Uterus (tissue), 3 donors: ENCODE measurements at regions not wholly inside any gene's neighbourhood (a gene's known extent, or its start where the extent isn't known, plus 50 kb on each side); places are given as distances from the start of the nearest gene placed in this dataset.

ENCODE experiments used
- DNase-seq, 2 donors: peaks; one replicate each; pipeline ENCODE4 v3.0.0-alpha.2; 2019 to 2020
- H3K27ac ChIP-seq, 2 donors: fragments of 200-600 bp; sonication (generic); 1 replicate in 1 of 2; 2 replicates in 1 of 2; pipeline ENCODE4 v1.5.1; 2016 to 2018
- H3K27me3 ChIP-seq, 2 donors: fragments of 200-600 bp; sonication (generic); one replicate each; pipeline ENCODE4 v1.5.1; 2018 to 2019; ENCODE audit warnings: control low read depth in 1 of 2
- H3K36me3 ChIP-seq, 2 donors: fragments of 200-600 bp; sonication (generic); one replicate each; pipeline ENCODE4 v1.5.1; 2019; ENCODE audit warnings: control low read depth in 1 of 2
- H3K4me1 ChIP-seq, 2 donors: fragments of 200-600 bp; sonication (generic); one replicate each; pipeline ENCODE4 v1.5.1; 2018 to 2019; ENCODE audit warnings: control low read depth in 1 of 2
- H3K4me3 ChIP-seq, 2 donors: fragments of 200-600 bp; sonication (generic); 1 replicate in 1 of 2; 2 replicates in 1 of 2; pipeline ENCODE4 v1.5.1; 2018 to 2019; ENCODE audit warnings: mild to moderate bottlenecking in 1 of 2
- H3K9me3 ChIP-seq, 2 donors: fragments of 200-600 bp; sonication (generic); one replicate each; pipeline ENCODE4 v1.5.1; 2019; ENCODE audit warnings: control low read depth in 1 of 2
- POLR2A ChIP-seq, 2 donors: fragments of 450-650 bp; IDR thresholded peaks; one replicate each; pipeline ENCODE4 v1.6.1; 2016; ENCODE audit warnings: antibody characterized with exemption in 2 of 2, mild to moderate bottlenecking in 1 of 2, moderate library complexity in 1 of 2
- intact Hi-C: fragments of 100-400 bp; cut with DNase I; formaldehyde crosslinking; loops from one replicate; pipeline ENCODE4 v1.15.1; 2023; ENCODE audit warnings: low total_unique reads
- TF ChIP-seq, protein P1 (sequence below), 4 experiments: fragments of 200-600 bp in 2 of 4; fragments of 450-650 bp in 2 of 4; sonication (generic) in 2 of 4; IDR thresholded peaks; one replicate each; pipeline ENCODE4 v1.5.1; 2016 to 2019; ENCODE audit warnings: antibody characterized with exemption in 4 of 4, mild to moderate bottlenecking in 2 of 4, moderate library complexity in 1 of 4
- donor health status: DM: yes; HTN: yes; CAD: no.

DNA sequence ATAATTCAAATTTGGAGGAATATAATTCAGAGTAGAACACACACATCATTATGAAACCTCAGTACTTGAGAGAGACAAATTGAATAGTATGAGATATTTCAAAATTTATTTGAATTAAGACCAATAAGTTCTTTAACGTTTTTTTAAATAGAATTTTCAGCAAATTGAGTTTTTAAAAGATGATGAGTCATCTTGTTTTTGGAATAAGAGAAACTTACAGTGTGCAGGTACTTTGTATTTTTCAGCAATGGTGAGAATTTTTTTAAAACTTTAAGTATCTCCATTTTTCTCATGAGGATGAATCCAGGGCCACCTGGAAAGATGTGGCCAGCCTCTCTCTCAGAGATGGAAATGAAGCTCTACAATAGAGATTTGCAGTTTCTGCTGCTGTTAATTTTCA, 1015.0 kb upstream of the TENM4 start:
- TF ChIP-seq POLR2A (IDR thresholded peaks at IDR 0.05), result no peak
- TF ChIP-seq, protein P1, sequence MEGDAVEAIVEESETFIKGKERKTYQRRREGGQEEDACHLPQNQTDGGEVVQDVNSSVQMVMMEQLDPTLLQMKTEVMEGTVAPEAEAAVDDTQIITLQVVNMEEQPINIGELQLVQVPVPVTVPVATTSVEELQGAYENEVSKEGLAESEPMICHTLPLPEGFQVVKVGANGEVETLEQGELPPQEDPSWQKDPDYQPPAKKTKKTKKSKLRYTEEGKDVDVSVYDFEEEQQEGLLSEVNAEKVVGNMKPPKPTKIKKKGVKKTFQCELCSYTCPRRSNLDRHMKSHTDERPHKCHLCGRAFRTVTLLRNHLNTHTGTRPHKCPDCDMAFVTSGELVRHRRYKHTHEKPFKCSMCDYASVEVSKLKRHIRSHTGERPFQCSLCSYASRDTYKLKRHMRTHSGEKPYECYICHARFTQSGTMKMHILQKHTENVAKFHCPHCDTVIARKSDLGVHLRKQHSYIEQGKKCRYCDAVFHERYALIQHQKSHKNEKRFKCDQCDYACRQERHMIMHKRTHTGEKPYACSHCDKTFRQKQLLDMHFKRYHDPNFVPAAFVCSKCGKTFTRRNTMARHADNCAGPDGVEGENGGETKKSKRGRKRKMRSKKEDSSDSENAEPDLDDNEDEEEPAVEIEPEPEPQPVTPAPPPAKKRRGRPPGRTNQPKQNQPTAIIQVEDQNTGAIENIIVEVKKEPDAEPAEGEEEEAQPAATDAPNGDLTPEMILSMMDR (IDR thresholded peaks at IDR 0.05), result no peak
- H3K27ac ChIP-seq, result no peak overlapping the region
- no peaks in the 10 kb centered on the region for H3K36me3 ChIP-seq
- H3K4me3 ChIP-seq, result no peak overlapping the region
- intact Hi-C loops, result no loop called here
- H3K27me3 ChIP-seq, result no peaks in the 10 kb centered on the region
- H3K4me1 ChIP-seq, result no peaks in the 10 kb centered on the region
- no peak for DNase-seq
- H3K9me3 ChIP-seq, result no peaks in the 10 kb centered on the region

GRCh38 chr11:80451105-80451504, 1010.3 kb upstream of the TENM4 start:
- no peak for TF ChIP-seq POLR2A (IDR thresholded peaks at IDR 0.05)
- TF ChIP-seq, protein P1 (IDR thresholded peaks at IDR 0.05), result no peak
- H3K27ac ChIP-seq, result no peak overlapping the region
- DNase-seq, result no peak
- no peaks in the 10 kb centered on the region for H3K27me3 ChIP-seq
- no peaks in the 10 kb centered on the region for H3K36me3 ChIP-seq
- H3K4me3 ChIP-seq, result no peak overlapping the region
- intact Hi-C loops, result no loop called here
- no peaks in the 10 kb centered on the region for H3K9me3 ChIP-seq
- no peaks in the 10 kb centered on the region for H3K4me1 ChIP-seq

DNA sequence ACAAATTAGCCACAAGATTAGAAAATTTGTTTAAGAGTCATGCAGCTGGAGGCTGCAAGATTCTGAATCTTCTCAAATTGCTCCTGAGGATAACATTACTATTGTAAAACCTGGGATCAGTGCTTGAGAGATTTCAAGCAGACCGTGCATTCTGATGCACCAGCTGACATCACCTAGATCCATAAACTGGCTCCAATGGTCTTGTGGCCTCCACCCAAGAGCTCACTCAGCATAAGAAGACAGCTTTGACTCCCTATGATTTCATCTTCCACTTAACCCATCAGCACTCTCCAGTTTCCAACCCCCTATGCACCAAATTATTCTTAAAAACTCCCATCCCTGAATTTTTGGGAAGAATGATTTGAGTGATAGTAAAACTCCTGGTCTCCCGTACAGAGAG, 1007.9 kb upstream of the TENM4 start:
- Histone ChIP-seq H3K4me1 (no peaks in the 10 kb centered on the region), H3K9me3 (no peaks in the 10 kb centered on the region), H3K27me3 (no peaks in the 10 kb centered on the region), H3K4me3 (no peak overlapping the region), H3K36me3 (no peaks in the 10 kb centered on the region), H3K27ac (no peak overlapping the region)
- DNase-seq, result no peak
- intact Hi-C loops, result no loop called here
- TF ChIP-seq POLR2A (IDR thresholded peaks at IDR 0.05), result no peak

DNA sequence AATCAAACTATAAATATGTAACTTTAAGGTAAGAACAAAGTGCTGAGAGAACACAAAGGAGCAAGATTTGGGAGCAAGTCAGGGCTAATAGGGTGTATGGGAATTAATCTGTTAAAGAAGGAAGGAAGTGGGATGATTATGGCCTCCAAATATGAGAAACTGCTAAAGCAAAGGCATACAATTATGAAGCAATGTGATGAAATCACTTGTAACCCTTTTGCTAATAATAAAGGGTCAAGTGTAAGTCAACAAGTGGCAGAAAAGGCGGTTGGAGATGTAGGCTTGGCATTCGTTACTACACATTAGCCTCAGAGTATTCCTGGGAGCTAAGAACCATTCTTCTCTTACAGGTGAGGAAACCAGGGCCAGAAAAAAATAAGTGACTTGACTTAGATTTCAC, 1002.3 kb upstream of the TENM4 start:
- intact Hi-C loops, result no loop called here
- Histone ChIP-seq H3K27ac (no peak overlapping the region), H3K4me3 (no peak overlapping the region), H3K9me3 (no peaks in the 10 kb centered on the region), H3K36me3 (no peaks in the 10 kb centered on the region), H3K27me3 (no peaks in the 10 kb centered on the region), H3K4me1 (no peaks in the 10 kb centered on the region)
- no peak for DNase-seq
- TF ChIP-seq, protein P1 (IDR thresholded peaks at IDR 0.05), result no peak

- DNase-seq, result no peak
- H3K4me1 ChIP-seq, result no peaks in the 10 kb centered on the region
- intact Hi-C loops, result no loop called here
- no peak overlapping the region for H3K4me3 ChIP-seq
- H3K9me3 ChIP-seq, result no peaks in the 10 kb centered on the region
- TF ChIP-seq, protein P1 (IDR thresholded peaks at IDR 0.05), result no peak
- no peak for TF ChIP-seq POLR2A (IDR thresholded peaks at IDR 0.05)
- no peak overlapping the region for H3K27ac ChIP-seq
- no peaks in the 10 kb centered on the region for H3K36me3 ChIP-seq
- no peaks in the 10 kb centered on the region for H3K27me3 ChIP-seq
Observed at GRCh38 chr11:80441821-80442220, 1001.0 kb upstream of the TENM4 start.

DNA sequence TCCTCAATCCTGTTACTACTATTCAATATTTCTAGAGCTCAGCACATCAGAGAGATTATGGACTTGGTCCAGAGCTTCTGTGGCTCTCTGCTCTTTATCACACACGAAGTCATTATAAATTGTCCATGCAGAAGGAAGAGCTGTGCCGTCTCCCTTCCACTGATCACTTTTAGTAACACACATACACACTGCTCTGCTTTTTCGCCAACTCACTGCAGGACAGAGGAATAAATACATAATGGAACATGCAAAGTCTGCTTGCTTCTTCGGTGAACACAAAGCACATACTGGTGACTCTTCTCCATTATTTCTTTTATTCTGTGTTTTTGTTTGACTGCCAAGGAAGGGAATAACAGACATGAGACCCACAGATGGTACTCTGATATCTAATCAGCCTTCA, 1000.0 kb upstream of the TENM4 start:
- Histone ChIP-seq H3K9me3 (no peaks in the 10 kb centered on the region), H3K27me3 (no peaks in the 10 kb centered on the region), H3K4me3 (no peak overlapping the region), H3K27ac (no peak overlapping the region), H3K4me1 (no peaks in the 10 kb centered on the region), H3K36me3 (no peaks in the 10 kb centered on the region)
- intact Hi-C loops, result no loop called here
- TF ChIP-seq, protein P1 (IDR thresholded peaks at IDR 0.05), result no peak
- TF ChIP-seq POLR2A (IDR thresholded peaks at IDR 0.05), result no peak
- no peak for DNase-seq
